WTC11 (cell line): ENCODE measurements at regions not wholly inside any gene's neighbourhood (a gene's known extent, or its start where the extent isn't known, plus 50 kb on each side); places are given as distances from the start of the nearest gene placed in this dataset.

ENCODE experiments used
- CTCF ChIP-seq: fragments of 200-600 bp; IDR thresholded peaks from 2 replicates; pipeline ENCODE4 v1.8.0; 2022; ENCODE audit warnings: antibody characterized with exemption
- E2F4 ChIP-seq: sonication (generic); formaldehyde crosslinking; IDR thresholded peaks from 2 replicates; pipeline ENCODE4 v1.8.1; 2022; ENCODE audit warnings: low read depth, mild to moderate bottlenecking, moderate library complexity, missing genetic modification reagents, borderline replicate concordance
- ELF4 ChIP-seq: sonication (generic); formaldehyde crosslinking; IDR thresholded peaks from 2 replicates; pipeline ENCODE4 v1.8.1; 2022; ENCODE audit warnings: low read depth, mild to moderate bottlenecking, moderate library complexity, missing genetic modification reagents
- GABPB1 ChIP-seq: sonication (generic); formaldehyde crosslinking; IDR thresholded peaks from 2 replicates; pipeline ENCODE4 v1.8.1; 2023; ENCODE audit warnings: mild to moderate bottlenecking, missing genetic modification reagents
- MYBL2 ChIP-seq: sonication (generic); formaldehyde crosslinking; IDR thresholded peaks from 2 replicates; pipeline ENCODE4 v1.8.1; 2023; ENCODE audit warnings: mild to moderate bottlenecking, moderate library complexity, missing genetic modification reagents
- TEAD4 ChIP-seq: sonication (generic); formaldehyde crosslinking; IDR thresholded peaks from 2 replicates; pipeline ENCODE4 v1.8.0; 2022; ENCODE audit warnings: mild to moderate bottlenecking, missing genetic modification reagents
- USF2 ChIP-seq: sonication (generic); formaldehyde crosslinking; IDR thresholded peaks from 2 replicates; pipeline ENCODE4 v1.8.1; 2023; ENCODE audit warnings: mild to moderate bottlenecking, missing genetic modification reagents, moderate library complexity

GRCh38 chr1:243924588-243925349, 74.7 kb upstream of the AKT3 start:
- TF ChIP-seq CTCF (no peak), USF2 (CRISPR knock-in tag) (no peak), MYBL2 (no peak), E2F4 (CRISPR knock-in tag) (no peak), TEAD4 (CRISPR knock-in tag) (no peak), GABPB1 (CRISPR knock-in tag) (no peak), ELF4 (CRISPR knock-in tag) (no peak)
